ENCODE measurements at regions not wholly inside any gene's neighbourhood (a gene's known extent, or its start where the extent isn't known, plus 50 kb on each side); places are given as distances from the start of the nearest gene placed in this dataset.

DNA sequence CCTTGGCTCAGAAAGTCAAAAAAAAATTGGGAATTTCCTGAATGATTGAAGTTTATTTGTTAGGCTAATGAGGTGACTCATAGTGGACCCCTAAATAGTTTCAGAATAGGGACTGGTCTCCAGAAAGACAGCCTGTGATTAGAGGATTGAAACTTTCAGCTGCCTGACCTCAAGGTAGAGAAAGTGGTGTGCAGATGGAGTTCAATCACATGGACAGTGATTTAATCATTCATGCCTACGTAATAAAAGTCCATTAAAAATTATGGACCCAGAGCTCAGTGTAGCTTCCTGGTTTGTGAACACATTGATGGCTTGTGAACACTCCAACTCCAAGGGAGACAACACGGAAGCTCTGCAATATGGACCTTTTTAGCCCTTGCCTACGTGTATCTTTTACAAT lies 533.2 kb upstream of the PCDH9 start:
- TF ChIP-seq CTCF (conservative IDR thresholded peaks at IDR 0.05; ENCODE audit: low read depth, low read length) = no peak
- TF ChIP-seq EZH2 (IDR thresholded peaks at IDR 0.05; ENCODE audit: borderline replicate concordance, low read depth, low read length, poor library complexity, severe bottlenecking) = no peak

Data from A673 (cell line).